ENCODE measurements at regions not wholly inside any gene's neighbourhood (a gene's known extent, or its start where the extent isn't known, plus 50 kb on each side); places are given as distances from the start of the nearest gene placed in this dataset.
"Not testable (repeated sequence)": the region's sequence is repeated elsewhere in the genome, so short reads cannot be mapped to it uniquely, and the experiment has no call there.

DNA sequence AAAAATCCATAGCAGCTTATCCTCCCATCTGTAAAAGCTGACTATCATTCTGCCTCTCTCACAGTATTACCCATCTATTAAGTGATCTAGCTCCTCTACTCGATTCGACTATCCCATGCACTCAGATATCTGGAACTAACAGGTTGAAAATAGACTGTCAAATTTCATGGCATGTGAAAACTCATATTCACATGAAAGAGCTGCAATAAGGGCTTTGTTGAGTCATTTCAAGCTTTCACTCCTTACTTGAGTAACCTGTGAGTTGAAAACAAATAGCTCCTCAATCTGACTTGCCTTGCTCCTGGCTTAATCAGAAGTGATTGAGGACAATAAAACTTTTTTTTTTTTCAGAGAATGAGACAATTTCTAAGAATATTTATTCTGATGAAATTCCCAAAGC lies 192.4 kb upstream of the ERBB4 start:
- Mint-ChIP-seq H3K4me1 (no peaks in the 10 kb centered on the region), H3K27me3 (no peaks in the 10 kb centered on the region), H3K9me3 (no peaks in the 10 kb centered on the region), H3K27ac (no peak overlapping the region), H3K36me3 (no peaks in the 10 kb centered on the region), H3K4me3 (no peak overlapping the region)
- no peak for DNase-seq
- POLR2A ChIA-PET, result no interaction called here
- ATAC-seq, result no peak

- H3K36me3 Mint-ChIP-seq, result peaks cover 0 to 2% (median 0%) of the 10 kb centered on the region in 3 donors
- POLR2A ChIA-PET, result no interaction called here
- H3K9me3 Mint-ChIP-seq, result peaks cover 0 to 8% (median 0%) of the 10 kb centered on the region in 9 donors
- no peak overlapping the region for H3K27ac Mint-ChIP-seq
- no peaks in the 10 kb centered on the region for H3K27me3 Mint-ChIP-seq
- DNase-seq (no peak), ATAC-seq (no peak)
- H3K4me1 Mint-ChIP-seq, result peaks cover 0 to 8% (median 2%) of the 10 kb centered on the region in 4 donors
- H3K4me3 Mint-ChIP-seq, result no peak overlapping the region
These were observed 190.1 kb upstream of the ERBB4 start for GRCh38 chr2:212728717-212729116.

- no peaks in the 10 kb centered on the region for H3K27me3 Mint-ChIP-seq
- H3K9me3 Mint-ChIP-seq, result peaks cover 0 to 8% (median 0%) of the 10 kb centered on the region in 9 donors
- H3K27ac Mint-ChIP-seq, result peak overlapping the region in 1 of 10 donors; percentile 45
- peaks cover 0 to 2% (median 0%) of the 10 kb centered on the region in 3 donors for H3K36me3 Mint-ChIP-seq
- POLR2A ChIA-PET, result no interaction called here
- no peak overlapping the region for H3K4me3 Mint-ChIP-seq
- DNase-seq (no peak), ATAC-seq (peak in 1 of 2 donors; percentile 37)
- H3K4me1 Mint-ChIP-seq, result peaks cover 2 to 11% (median 5%) of the 10 kb centered on the region in 4 donors
These were observed 189.1 kb upstream of the ERBB4 start for GRCh38 chr2:212727751-212728150.

- Mint-ChIP-seq H3K4me3 (no peak overlapping the region), H3K9me3 (peaks cover 0 to 8% (median 0%) of the 10 kb centered on the region in 9 donors), H3K27ac (no peak overlapping the region), H3K27me3 (no peaks in the 10 kb centered on the region), H3K4me1 (peaks cover 2 to 11% (median 5%) of the 10 kb centered on the region in 4 donors), H3K36me3 (peaks cover 0 to 2% (median 0%) of the 10 kb centered on the region in 3 donors)
- POLR2A ChIA-PET, result no interaction called here
- no peak for DNase-seq
- ATAC-seq, result no peak
These were observed 187.8 kb upstream of the ERBB4 start for GRCh38 chr2:212726403-212726802.

GRCh38 chr2:212725180-212725579 lies 186.6 kb upstream of the ERBB4 start:
- ATAC-seq (no peak), DNase-seq (no peak)
- Mint-ChIP-seq H3K4me1 (peaks cover 2 to 11% (median 5%) of the 10 kb centered on the region in 4 donors), H3K4me3 (no peak overlapping the region), H3K36me3 (peaks cover 0 to 2% (median 0%) of the 10 kb centered on the region in 3 donors), H3K27me3 (no peaks in the 10 kb centered on the region), H3K9me3 (peaks cover 0 to 8% (median 0%) of the 10 kb centered on the region in 9 donors), H3K27ac (no peak overlapping the region)
- POLR2A ChIA-PET, result no interaction called here

- no peaks in the 10 kb centered on the region for H3K27me3 Mint-ChIP-seq
- H3K27ac Mint-ChIP-seq, result peak overlapping the region in 1 of 10 donors; percentile 9
- H3K4me3 Mint-ChIP-seq, result no peak overlapping the region
- H3K36me3 Mint-ChIP-seq, result peaks cover 0 to 2% (median 0%) of the 10 kb centered on the region in 3 donors
- ATAC-seq (no peak), DNase-seq (no peak)
- peaks cover 0 to 8% (median 0%) of the 10 kb centered on the region in 9 donors for H3K9me3 Mint-ChIP-seq
- POLR2A ChIA-PET, result no interaction called here
- peaks cover 2 to 11% (median 5%) of the 10 kb centered on the region in 4 donors for H3K4me1 Mint-ChIP-seq
These were observed 184.6 kb upstream of the ERBB4 start for GRCh38 chr2:212723226-212723625.

DNA sequence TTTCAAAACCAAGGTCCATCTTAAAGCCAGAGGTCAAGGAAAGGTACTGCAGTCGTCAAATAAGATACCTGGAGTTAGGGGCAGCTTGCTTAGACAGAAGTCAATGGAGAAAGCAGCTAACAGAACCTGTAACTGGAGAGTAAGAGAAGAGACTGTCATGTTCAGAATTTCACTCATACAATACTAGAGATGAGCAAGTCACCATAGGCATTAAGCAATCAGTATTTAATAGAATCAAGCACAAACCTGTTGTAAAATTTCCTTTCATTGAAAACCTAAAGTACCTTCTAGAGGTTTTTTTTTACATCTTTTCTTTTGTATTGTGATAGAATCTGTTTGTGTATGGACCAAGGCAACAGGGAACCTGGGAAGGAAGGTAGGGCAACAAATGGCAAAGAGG lies 183.4 kb upstream of the ERBB4 start:
- H3K36me3 Mint-ChIP-seq, result peaks cover 0 to 2% (median 0%) of the 10 kb centered on the region in 3 donors
- DNase-seq (no peak), ATAC-seq (no peak)
- H3K9me3 Mint-ChIP-seq, result peaks cover 0 to 8% (median 0%) of the 10 kb centered on the region in 9 donors
- peaks cover 2 to 11% (median 5%) of the 10 kb centered on the region in 4 donors for H3K4me1 Mint-ChIP-seq
- peaks cover 0 to 3% (median 0%) of the 10 kb centered on the region in 5 donors for H3K27me3 Mint-ChIP-seq
- POLR2A ChIA-PET, result no interaction called here
- H3K4me3 Mint-ChIP-seq, result no peak overlapping the region
- peak overlapping the region in 1 of 10 donors; percentile 44 for H3K27ac Mint-ChIP-seq

- no peak for DNase-seq
- ATAC-seq, result no peak
- Mint-ChIP-seq H3K27me3 (peaks cover 0 to 3% (median 0%) of the 10 kb centered on the region in 5 donors), H3K36me3 (peaks cover 0 to 2% (median 0%) of the 10 kb centered on the region in 3 donors), H3K4me3 (no peak overlapping the region), H3K9me3 (peaks cover 0 to 8% (median 0%) of the 10 kb centered on the region in 9 donors), H3K4me1 (peaks cover 2 to 11% (median 5%) of the 10 kb centered on the region in 4 donors), H3K27ac (no peak overlapping the region)
- POLR2A ChIA-PET, result no interaction called here
These were observed 182.4 kb upstream of the ERBB4 start for GRCh38 chr2:212721026-212721451.

DNA sequence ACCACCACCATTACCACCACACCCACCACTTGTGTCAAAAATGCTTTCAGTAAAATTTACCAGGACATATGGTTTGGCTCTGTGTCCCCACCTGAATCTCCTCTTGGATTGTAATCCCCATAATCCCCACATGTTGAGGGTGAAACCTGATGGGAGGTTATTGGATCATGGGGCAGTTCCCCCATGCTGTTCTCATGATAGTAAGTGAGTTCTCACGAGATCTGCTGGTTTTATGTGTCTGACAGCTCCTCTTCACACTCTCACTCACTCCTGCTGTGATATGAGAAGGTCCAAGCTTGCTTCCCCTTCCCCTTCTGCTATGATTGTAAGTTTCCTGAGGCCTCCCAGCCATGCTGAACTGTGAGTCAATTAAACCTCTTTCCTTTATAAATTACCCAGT lies 176.8 kb upstream of the ERBB4 start:
- H3K27ac Mint-ChIP-seq, H3K4me3 Mint-ChIP-seq, DNase-seq, H3K36me3 Mint-ChIP-seq, H3K4me1 Mint-ChIP-seq, H3K9me3 Mint-ChIP-seq, ATAC-seq, H3K27me3 Mint-ChIP-seq, POLR2A ChIA-PET: not testable (repeated sequence)

DNA sequence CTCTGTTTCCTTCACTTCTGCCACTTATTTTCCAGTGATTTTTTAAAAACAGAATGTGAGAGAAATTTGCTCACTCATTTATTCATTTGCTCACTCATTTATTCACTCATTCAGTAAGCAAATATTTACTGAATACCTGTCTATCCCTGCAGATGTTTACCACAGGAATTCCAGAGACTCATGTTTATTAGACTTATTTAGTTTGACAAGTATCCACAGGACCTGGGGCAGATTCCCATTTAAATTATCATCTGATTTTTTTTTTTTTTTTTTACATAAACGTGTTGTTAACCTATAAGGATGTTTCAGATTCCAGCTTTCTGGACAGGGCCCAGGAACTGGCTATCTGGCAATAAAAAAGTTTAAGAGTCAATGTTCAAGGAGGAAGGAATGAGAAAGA lies 175.1 kb upstream of the ERBB4 start:
- POLR2A ChIA-PET, result no interaction called here
- no peak overlapping the region for H3K27ac Mint-ChIP-seq
- H3K9me3 Mint-ChIP-seq, result peaks cover 0 to 2% (median 0%) of the 10 kb centered on the region in 9 donors
- H3K4me3 Mint-ChIP-seq, result no peak overlapping the region
- no peaks in the 10 kb centered on the region for H3K4me1 Mint-ChIP-seq
- DNase-seq, result no peak
- peaks cover 0 to 3% (median 0%) of the 10 kb centered on the region in 5 donors for H3K27me3 Mint-ChIP-seq
- ATAC-seq, result no peak
- H3K36me3 Mint-ChIP-seq, result no peaks in the 10 kb centered on the region

GRCh38 chr2:212712991-212713390 lies 174.4 kb upstream of the ERBB4 start:
- ATAC-seq (no peak), DNase-seq (no peak)
- peaks cover 0 to 3% (median 0%) of the 10 kb centered on the region in 5 donors for H3K27me3 Mint-ChIP-seq
- POLR2A ChIA-PET, result no interaction called here
- no peak overlapping the region for H3K4me3 Mint-ChIP-seq
- no peaks in the 10 kb centered on the region for H3K36me3 Mint-ChIP-seq
- H3K9me3 Mint-ChIP-seq, result peaks cover 0 to 2% (median 0%) of the 10 kb centered on the region in 9 donors
- no peaks in the 10 kb centered on the region for H3K4me1 Mint-ChIP-seq
- H3K27ac Mint-ChIP-seq, result no peak overlapping the region

DNA sequence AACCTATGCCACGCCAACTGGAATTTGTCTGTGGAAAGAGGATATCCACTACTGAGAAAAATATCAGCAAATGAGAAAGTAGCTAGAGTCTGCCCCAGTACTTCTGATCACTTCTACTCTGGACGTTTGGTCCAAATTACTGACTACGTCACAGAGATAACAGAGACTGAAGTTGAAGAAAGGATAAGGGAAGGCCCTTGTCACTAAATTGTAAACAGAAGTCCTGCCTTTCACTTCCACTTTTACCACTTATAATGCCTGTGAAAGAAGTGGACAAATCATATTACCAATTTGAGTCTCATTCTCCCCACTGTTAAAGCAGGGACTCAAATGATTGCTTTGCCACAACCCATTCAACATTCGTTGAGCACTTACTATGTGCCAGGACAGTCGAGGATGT lies 173.9 kb upstream of the ERBB4 start:
- H3K4me3 Mint-ChIP-seq, result no peak overlapping the region
- peaks cover 0 to 4% (median 0%) of the 10 kb centered on the region in 5 donors for H3K27me3 Mint-ChIP-seq
- ATAC-seq, result no peak
- no peak for DNase-seq
- H3K4me1 Mint-ChIP-seq, result no peaks in the 10 kb centered on the region
- no peaks in the 10 kb centered on the region for H3K36me3 Mint-ChIP-seq
- H3K9me3 Mint-ChIP-seq, result peaks cover 0 to 1% (median 0%) of the 10 kb centered on the region in 9 donors
- POLR2A ChIA-PET, result no interaction called here
- no peak overlapping the region for H3K27ac Mint-ChIP-seq

DNA sequence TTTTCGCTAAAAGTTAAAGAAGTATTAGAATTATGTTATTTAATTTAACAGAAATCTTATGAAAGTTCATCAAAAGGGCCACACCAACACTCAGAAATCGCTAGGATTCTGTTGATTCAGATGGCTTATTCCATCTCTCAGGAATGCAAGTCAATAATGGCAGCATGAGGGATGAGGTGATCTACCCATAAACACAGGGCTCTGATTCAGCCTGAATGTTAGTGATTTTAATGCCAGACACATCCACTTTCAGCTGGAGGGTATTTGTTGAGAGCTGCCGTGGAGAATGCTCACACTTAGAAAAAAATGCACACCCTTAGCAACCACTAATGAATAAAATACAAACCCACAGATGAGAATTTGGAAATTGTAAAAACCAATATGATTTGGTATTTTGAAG lies 173.3 kb upstream of the ERBB4 start:
- peaks cover 0 to 5% (median 0%) of the 10 kb centered on the region in 5 donors for H3K27me3 Mint-ChIP-seq
- no peak overlapping the region for H3K27ac Mint-ChIP-seq
- H3K4me1 Mint-ChIP-seq, result no peaks in the 10 kb centered on the region
- ATAC-seq (no peak), DNase-seq (no peak)
- no peaks in the 10 kb centered on the region for H3K36me3 Mint-ChIP-seq
- POLR2A ChIA-PET, result no interaction called here
- H3K4me3 Mint-ChIP-seq, result no peak overlapping the region
- peaks cover 0 to 2% (median 0%) of the 10 kb centered on the region in 9 donors for H3K9me3 Mint-ChIP-seq

DNA sequence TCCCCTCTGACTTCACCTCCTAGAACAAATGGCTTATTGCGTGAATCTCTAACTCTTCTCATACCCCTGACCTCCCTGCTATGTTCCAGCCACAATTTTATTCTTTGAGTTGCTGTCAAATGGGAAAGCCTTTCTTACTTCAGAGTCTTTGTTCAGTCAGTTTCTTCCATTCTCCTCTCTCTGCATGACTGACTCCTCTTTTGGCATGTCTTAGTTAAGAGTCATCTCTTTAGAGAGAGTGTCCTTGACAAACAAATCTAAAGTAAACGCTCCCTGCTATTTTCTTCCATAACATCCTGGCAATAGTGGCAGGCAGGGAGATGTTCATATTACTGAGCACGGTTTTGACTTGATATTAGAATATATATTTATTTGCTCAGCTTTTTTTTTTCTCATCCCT lies 170.7 kb upstream of the ERBB4 start:
- Mint-ChIP-seq H3K4me1 (no peaks in the 10 kb centered on the region), H3K27ac (no peak overlapping the region), H3K4me3 (no peak overlapping the region), H3K9me3 (peaks cover 0 to 2% (median 0%) of the 10 kb centered on the region in 9 donors), H3K36me3 (no peaks in the 10 kb centered on the region), H3K27me3 (peaks cover 0 to 5% (median 0%) of the 10 kb centered on the region in 5 donors)
- POLR2A ChIA-PET, result no interaction called here
- DNase-seq, result no peak
- ATAC-seq, result no peak
